HepG2 (cell line): ENCODE measurements at regions not wholly inside any gene's neighbourhood (a gene's known extent, or its start where the extent isn't known, plus 50 kb on each side); places are given as distances from the start of the nearest gene placed in this dataset.

Experiments
- ATAC-seq: fragments of 200-7000 bp; cut with Tn5 transposase; 3 replicates; pipeline ENCODE4 v1.9.1; 2020; ENCODE audit warnings: mild to moderate bottlenecking, moderate library complexity
- BruUV-seq: library from RNA; stranded (reverse); fragments of 400-500 nt; replicated peaks from 2 replicates; lab custom pipeline; 2021; lab: Mats Ljungman, UMichigan
- CTCF ChIA-PET: fragments of 300-600 bp; formaldehyde crosslinking; extraction: SDS; loops from one replicate; lab custom pipeline; 2021; ENCODE audit warnings: low total read pairs, inconsistent platforms, low intra/inter-chr PET ratio; lab: Yijun Ruan, JAX
- POLR2A ChIA-PET: fragments of 350-600 bp; sonication (Branson Sonifier 250); formaldehyde crosslinking; loops from one replicate; lab custom pipeline; 2020; ENCODE audit warnings: antibody characterized with exemption, inconsistent platforms; lab: Yijun Ruan, JAX
- DNase-seq: peaks from one replicate; pipeline ENCODE4 v3.0.0-alpha.2; 2015; ENCODE audit warnings: low spot score
- FAIRE-seq: peaks from 3 replicates; lab custom pipeline; 2011; peaks lifted over from hg19 to GRCh38; lab: Jason Lieb, UNC
- H2AFZ ChIP-seq: one replicate; pipeline ENCODE4 v1.6.1; 2011; ENCODE audit warnings: low read length, inconsistent platforms
- H3K27ac ChIP-seq: fragments of 300-600 bp; 3 replicates; pipeline ENCODE4 v1.8.0; 2011; ENCODE audit warnings: mixed run types, mild to moderate bottlenecking, mixed read lengths, low read length, inconsistent platforms; ENCODE audit not compliant: insufficient read depth; ENCODE audit errors: extremely low read length
- H3K27me3 ChIP-seq, 2 experiments: fragments of 200-600 bp in 1 of 2; 2 replicates in 1 of 2; 3 replicates in 1 of 2; pipeline versions ENCODE4 v1.6.0 to v1.8.0; 2011; ENCODE audit warnings: low read length in 2 of 2, mild to moderate bottlenecking in 2 of 2, moderate library complexity in 2 of 2, inconsistent platforms in 1 of 2; ENCODE audit not compliant: insufficient read depth in 2 of 2, control insufficient read depth in 1 of 2
- H3K36me3 ChIP-seq, 2 experiments: fragments of 200-600 bp in 1 of 2; replicated peaks in 1 of 2; 2 replicates in 1 of 2; 3 replicates in 1 of 2; pipeline versions ENCODE4 v1.5.1 to v1.8.0; 2011; ENCODE audit warnings: low read length in 2 of 2, inconsistent platforms in 1 of 2; ENCODE audit not compliant: insufficient read depth in 2 of 2, control insufficient read depth in 1 of 2
- H3K4me1 ChIP-seq: 2 replicates; pipeline ENCODE4 v1.5.1; 2012; ENCODE audit warnings: low read length, inconsistent platforms; ENCODE audit not compliant: insufficient read depth
- H3K4me2 ChIP-seq: 2 replicates; pipeline ENCODE4 v1.6.0; 2011; ENCODE audit warnings: low read depth, low read length, inconsistent platforms
- H3K4me3 ChIP-seq, 3 experiments: fragments of 200-600 bp in 1 of 3; sonication (generic), shearing (Covaris generic) in 1 of 3; replicated peaks in 1 of 3; 2 replicates each; pipeline ENCODE4 v1.5.1; 2011 to 2016; ENCODE audit warnings: low read length in 3 of 3, inconsistent platforms in 2 of 3, low read depth in 2 of 3, mild to moderate bottlenecking in 2 of 3, control low read depth in 1 of 3, mixed read lengths in 1 of 3; ENCODE audit not compliant: insufficient read depth in 1 of 3
- H3K79me2 ChIP-seq: one replicate; pipeline ENCODE4 v1.6.1; 2011; ENCODE audit warnings: low read length, inconsistent platforms; ENCODE audit not compliant: insufficient read depth
- H3K9ac ChIP-seq: 2 replicates; pipeline ENCODE4 v1.6.0; 2011; ENCODE audit warnings: mild to moderate bottlenecking, low read depth, low read length, inconsistent platforms; ENCODE audit not compliant: insufficient read depth
- H3K9me3 ChIP-seq: 2 replicates; pipeline ENCODE4 v1.5.1; 2012; ENCODE audit warnings: mild to moderate bottlenecking, low read length
- H4K20me1 ChIP-seq: 2 replicates; pipeline ENCODE4 v1.6.0; 2011; ENCODE audit warnings: inconsistent platforms, mild to moderate bottlenecking, low read length, moderate library complexity; ENCODE audit not compliant: insufficient read depth
- AKAP8 ChIP-seq: sonication (generic); formaldehyde crosslinking; IDR thresholded peaks from 2 replicates; pipeline ENCODE4 v1.5.1; 2020; ENCODE audit warnings: mild to moderate bottlenecking, missing genetic modification reagents
- ATF2 ChIP-seq: sonication (generic); formaldehyde crosslinking; IDR thresholded peaks from 2 replicates; pipeline ENCODE4 v1.4.0; 2020; ENCODE audit warnings: missing genetic modification reagents
- ATF7-NPFF ChIP-seq: sonication (generic); formaldehyde crosslinking; IDR thresholded peaks from 2 replicates; pipeline ENCODE4 v1.8.1; 2023; ENCODE audit warnings: mild to moderate bottlenecking, low read depth, missing genetic modification reagents, moderate library complexity
- HDAC2 ChIP-seq: sonication (generic); formaldehyde crosslinking; IDR thresholded peaks from 2 replicates; pipeline ENCODE4 v1.4.0; 2020; ENCODE audit warnings: missing genetic modification reagents
- HNRNPUL1 ChIP-seq: fragments of 200-400 bp; formaldehyde crosslinking; IDR thresholded peaks from 2 replicates; pipeline ENCODE4 v1.6.1; 2017; ENCODE audit warnings: low read depth, mild to moderate bottlenecking, low read length, moderate library complexity
- IRX3 ChIP-seq: sonication (generic); formaldehyde crosslinking; IDR thresholded peaks from 2 replicates; pipeline ENCODE4 v1.8.1; 2023; ENCODE audit warnings: mild to moderate bottlenecking, low read depth, missing genetic modification reagents, borderline replicate concordance
- ISL2 ChIP-seq: sonication (generic); formaldehyde crosslinking; IDR thresholded peaks from 2 replicates; pipeline ENCODE4 v1.5.0; 2020; ENCODE audit warnings: missing genetic modification reagents
- KLF15 ChIP-seq: sonication (generic); formaldehyde crosslinking; IDR thresholded peaks from 2 replicates; pipeline ENCODE4 v1.8.1; 2023; ENCODE audit warnings: borderline replicate concordance, mild to moderate bottlenecking, inconsistent platforms, missing genetic modification reagents, mixed read lengths
- MAF1 ChIP-seq: sonication (generic); formaldehyde crosslinking; IDR thresholded peaks from 2 replicates; pipeline ENCODE4 v1.5.0; 2020; ENCODE audit warnings: missing genetic modification reagents, borderline replicate concordance
- MATR3 ChIP-seq: sonication (generic); formaldehyde crosslinking; IDR thresholded peaks from 2 replicates; pipeline ENCODE4 v1.4.0; 2020; ENCODE audit warnings: missing genetic modification reagents
- NCOA1 ChIP-seq: sonication (generic); formaldehyde crosslinking; IDR thresholded peaks from 2 replicates; pipeline ENCODE4 v1.9.0; 2021; ENCODE audit warnings: missing genetic modification reagents
- PBX2 ChIP-seq: IDR thresholded peaks from 2 replicates; pipeline ENCODE4 v1.6.1; 2016; ENCODE audit warnings: control low read depth
- TCF7 ChIP-seq: sonication (generic); IDR thresholded peaks from 2 replicates; pipeline ENCODE4 v1.6.1; 2016; ENCODE audit warnings: antibody characterized with exemption, low read depth
- THAP11 ChIP-seq: IDR thresholded peaks from 2 replicates; pipeline ENCODE4 v1.6.1; 2016; ENCODE audit warnings: missing biosample characterization, missing genetic modification reagents
- ZBTB49 ChIP-seq: sonication (generic); formaldehyde crosslinking; IDR thresholded peaks from 2 replicates; pipeline ENCODE4 v1.4.0; 2020; ENCODE audit warnings: missing genetic modification reagents, borderline replicate concordance
- ZFP36L2 ChIP-seq: sonication (generic); formaldehyde crosslinking; IDR thresholded peaks from 2 replicates; pipeline ENCODE4 v1.4.0; 2020; ENCODE audit warnings: missing genetic modification reagents
- ZNF235 ChIP-seq: sonication (generic); formaldehyde crosslinking; IDR thresholded peaks from 2 replicates; pipeline ENCODE4 v1.8.1; 2023; ENCODE audit warnings: mild to moderate bottlenecking, missing genetic modification reagents, borderline replicate concordance
- ZNF703 ChIP-seq: sonication (generic); formaldehyde crosslinking; IDR thresholded peaks from 2 replicates; pipeline ENCODE4 v1.5.1; 2020; ENCODE audit warnings: missing genetic modification reagents, mild to moderate bottlenecking, moderate library complexity, borderline replicate concordance
- ZNF709 ChIP-seq: sonication (generic); formaldehyde crosslinking; IDR thresholded peaks from 2 replicates; pipeline ENCODE4 v1.5.0; 2020; ENCODE audit warnings: mild to moderate bottlenecking, missing genetic modification reagents
- WGBS: methylation state at CpG from one replicate; pipeline ENCODE4 v1.1.6; 2017; ENCODE audit warnings: low lambda C conversion rate; 5-methylcytosine and 5-hydroxymethylcytosine counted together
- in situ Hi-C: cut with HindIII; loops from 2 replicates; pipeline ENCODE4 v1.10.0; 2017; ENCODE audit warnings: low pct_unique_long_range_greater_than_20kb; ENCODE audit not compliant: extremely low pct_ligation_motif_present
- intact Hi-C: fragments of 100-400 bp; cut with micrococcal nuclease; formaldehyde crosslinking; loops from one replicate; pipeline ENCODE4 v1.10.0; 2022; ENCODE audit not compliant: unreplicated experiment

GRCh38 chr12:89243771-89244170 lies 108.5 kb downstream of the DUSP6 start (continued):
- TF ChIP-seq IRX3 (CRISPR knock-in tag) (no peak), TCF7 (no peak), ISL2 (CRISPR knock-in tag) (no peak), ZBTB49 (CRISPR knock-in tag) (no peak), KLF15 (CRISPR knock-in tag) (no peak), ZNF709 (CRISPR knock-in tag) (no peak), MAF1 (CRISPR knock-in tag) (no peak)

- no peak overlapping the region for H3K4me2 ChIP-seq
- WGBS = 82% methylated on average over 2 of the region's 2 CpGs
- H3K27me3 ChIP-seq = no peaks in the 10 kb centered on the region; a peak in 1 of 5 replicates
- intact Hi-C loops = no loop called here
- ATAC-seq = no peak
- H3K4me1 ChIP-seq = no peaks in the 10 kb centered on the region
- no peak for DNase-seq
- H3K79me2 ChIP-seq = no peaks in the 10 kb centered on the region
- no peaks in the 10 kb centered on the region for H4K20me1 ChIP-seq
- H2AFZ ChIP-seq = no peak overlapping the region
- in situ Hi-C loops = no loop called here
- H3K4me3 ChIP-seq = no peak overlapping the region
- ChIA-PET POLR2A (no interaction called here), CTCF (no interaction called here)
- H3K27ac ChIP-seq = no peak overlapping the region
- H3K9ac ChIP-seq = no peak overlapping the region
- no peaks in the 10 kb centered on the region for H3K9me3 ChIP-seq
- no peaks in the 10 kb centered on the region for H3K36me3 ChIP-seq
- FAIRE-seq = no peak
- BruUV-seq = no TSS peak
- TF ChIP-seq HDAC2 (CRISPR knock-in tag) = no peak
- no peak for TF ChIP-seq ZNF235 (CRISPR knock-in tag)
- TF ChIP-seq PBX2 = no peak
- no peak for TF ChIP-seq AKAP8 (CRISPR knock-in tag)
- TF ChIP-seq MATR3 (CRISPR knock-in tag) = no peak
- no peak for TF ChIP-seq NCOA1 (CRISPR knock-in tag)
- no peak for TF ChIP-seq ATF7-NPFF (CRISPR knock-in tag)
- TF ChIP-seq ZFP36L2 (CRISPR knock-in tag) = no peak
- TF ChIP-seq ATF2 (CRISPR knock-in tag) = no peak
- no peak for TF ChIP-seq THAP11 (CRISPR knock-in tag)
- TF ChIP-seq HNRNPUL1 = no peak
- TF ChIP-seq ZNF703 (CRISPR knock-in tag) = no peak
Measured at GRCh38 chr12:89239534-89239933, 112.8 kb downstream of the DUSP6 start.
